GM21737 (cell line): ENCODE measurements at regions not wholly inside any gene's neighbourhood (a gene's known extent, or its start where the extent isn't known, plus 50 kb on each side); places are given as distances from the start of the nearest gene placed in this dataset.
"Not testable (repeated sequence)": the region's sequence is repeated elsewhere in the genome, so short reads cannot be mapped to it uniquely, and the experiment has no call there.

Source experiments
- ATAC-seq: cut with Tn5 transposase; IDR thresholded peaks from one replicate; pipeline ENCODE4 v1.9.1; 2021; ENCODE audit warnings: mild to moderate bottlenecking, moderate library complexity; ENCODE audit not compliant: unreplicated experiment

DNA sequence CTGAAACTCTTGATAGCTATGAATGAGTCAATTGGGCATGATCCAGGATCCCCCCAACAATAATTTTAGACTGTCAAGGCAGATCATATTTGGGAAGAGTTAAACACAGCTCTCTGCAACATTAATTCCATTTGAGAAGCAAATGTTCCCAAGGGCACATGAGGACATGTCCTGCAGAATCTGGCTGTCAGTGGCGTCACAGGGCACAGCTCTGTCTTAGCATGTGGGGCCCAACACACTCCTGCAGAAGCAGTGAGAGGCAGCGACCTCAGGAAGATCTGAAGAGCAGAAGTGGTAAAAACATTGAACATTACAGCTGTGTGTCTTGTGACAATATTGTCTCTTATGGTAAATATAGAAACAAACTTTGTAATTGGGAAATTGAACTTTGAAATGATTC, 197.1 kb upstream of the PBX1 start:
- ATAC-seq = no peak

DNA sequence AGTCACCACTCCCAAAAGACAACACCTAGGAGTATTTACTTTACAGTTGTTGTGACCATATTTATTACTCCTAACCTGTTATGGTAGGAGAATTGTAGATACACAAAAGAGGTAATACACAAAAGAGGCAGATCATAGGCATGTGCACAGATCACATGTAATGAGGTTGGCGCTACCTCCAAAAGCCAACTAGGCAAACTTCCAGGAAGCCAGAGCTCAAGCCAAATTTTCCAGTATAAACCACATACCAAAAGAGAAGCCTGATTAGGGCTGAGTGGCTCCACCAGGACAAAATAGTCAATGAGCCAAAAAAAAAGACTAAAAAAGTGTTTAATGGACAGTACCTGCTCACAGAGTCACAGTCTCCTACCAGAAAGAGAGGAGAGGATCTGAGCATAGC, 195.0 kb upstream of the PBX1 start:
- no peak for ATAC-seq

DNA sequence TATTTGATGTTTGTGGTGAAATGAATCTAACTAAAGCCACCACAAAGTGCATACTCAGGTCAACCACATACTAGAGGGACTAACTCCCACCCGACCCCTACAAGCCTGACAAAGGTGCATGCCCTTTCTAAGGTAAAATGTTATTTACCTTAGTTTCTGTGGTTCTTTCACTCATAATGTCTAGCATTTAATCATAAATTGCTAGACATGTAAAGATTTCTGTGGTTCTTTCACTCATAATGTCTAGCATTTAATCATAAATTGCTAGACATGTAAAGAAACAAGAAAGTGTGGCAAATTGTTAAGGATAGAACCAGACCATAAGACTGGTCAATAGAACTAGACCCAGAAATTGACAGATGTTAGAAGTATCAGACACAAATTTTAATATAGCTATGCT, 193.0 kb upstream of the PBX1 start:
- no peak for ATAC-seq

DNA sequence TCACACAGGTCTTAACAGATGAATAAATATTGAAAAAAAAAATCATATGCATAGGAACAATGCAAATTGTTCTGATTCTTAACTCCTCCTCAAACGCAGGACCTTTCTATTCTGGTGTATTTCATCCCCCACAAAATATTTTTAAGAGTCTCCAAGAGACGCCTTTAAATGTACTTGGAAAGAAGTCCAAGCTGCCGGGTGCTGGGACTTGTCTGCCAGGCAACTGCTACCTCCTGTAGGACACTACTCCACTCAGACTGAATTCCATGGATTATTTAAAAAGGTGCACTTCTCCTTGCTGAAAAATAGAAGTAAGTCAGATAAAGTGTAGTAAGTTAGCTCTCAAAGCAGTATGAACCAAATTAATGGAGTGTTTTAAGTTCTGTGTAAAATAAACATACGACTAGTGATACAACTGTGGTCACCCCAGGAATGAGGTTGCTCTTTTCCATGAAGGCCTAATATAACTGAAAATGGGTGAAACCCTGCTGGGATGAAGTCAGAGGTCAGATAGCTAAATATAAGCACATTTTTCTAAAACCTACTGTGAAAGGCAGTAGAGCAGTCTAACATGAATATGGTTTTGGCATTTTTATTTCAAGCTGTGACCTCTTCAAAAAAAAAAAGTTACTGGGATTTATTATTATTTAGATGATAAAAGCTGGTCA, 189.2 kb upstream of the PBX1 start:
- ATAC-seq = no peak

DNA sequence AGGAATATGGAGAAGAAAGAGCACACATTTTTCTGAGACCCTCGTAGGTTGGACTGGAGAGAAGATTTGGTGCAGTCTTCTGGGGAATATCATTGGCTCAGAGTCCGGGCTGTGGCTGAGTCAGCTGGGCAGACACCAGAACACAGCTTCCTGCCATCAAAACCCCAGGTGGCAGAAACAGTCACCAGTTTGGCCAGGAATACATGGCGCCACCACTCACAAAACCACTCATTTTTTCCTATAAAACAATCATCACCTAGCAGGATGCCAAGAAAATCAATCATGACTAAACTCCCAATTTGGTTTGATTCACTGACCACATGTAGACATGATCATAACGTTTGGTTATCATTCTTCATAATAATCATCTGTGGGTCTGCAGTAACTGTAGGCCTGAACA, 178.1 kb upstream of the PBX1 start:
- no peak for ATAC-seq

DNA sequence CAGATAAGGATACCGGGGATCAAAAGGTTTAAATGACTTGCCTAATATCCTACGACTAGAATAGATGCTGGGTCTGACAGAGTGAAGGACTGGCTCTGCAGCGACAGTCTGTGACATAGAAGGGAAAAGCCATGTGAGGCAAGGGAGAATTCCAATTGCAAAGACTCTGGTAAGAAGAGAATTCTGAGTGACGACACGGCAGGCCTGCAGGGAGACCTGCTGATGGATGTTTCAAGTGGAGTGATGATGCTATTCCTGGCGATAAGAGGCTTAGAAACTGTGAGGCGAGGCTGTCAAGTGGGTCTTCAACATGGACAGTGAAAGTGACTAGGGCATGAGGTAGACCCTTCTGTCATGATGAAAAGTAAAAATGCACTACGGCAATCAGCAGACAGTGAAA, 176.6 kb upstream of the PBX1 start:
- no peak for ATAC-seq

DNA sequence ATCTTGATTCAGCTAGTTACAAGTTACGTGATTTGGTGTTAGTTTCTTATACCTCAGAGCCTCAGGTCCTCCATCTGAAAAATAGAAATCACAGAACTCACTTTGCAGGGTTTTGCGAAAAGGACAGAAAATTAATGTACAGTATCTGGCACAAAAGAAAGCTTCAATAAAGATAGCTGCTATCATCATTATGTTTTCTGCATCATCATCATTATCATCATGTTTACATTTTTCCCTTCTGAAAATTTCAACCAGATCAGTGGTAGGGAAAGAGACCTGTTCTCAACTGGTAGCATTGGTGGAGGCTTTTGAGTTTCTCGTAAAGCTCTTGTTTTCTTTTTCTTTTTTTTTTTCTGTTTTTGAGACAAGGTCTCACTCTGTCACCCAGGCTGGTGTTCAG, 174.7 kb upstream of the PBX1 start:
- no peak for ATAC-seq

DNA sequence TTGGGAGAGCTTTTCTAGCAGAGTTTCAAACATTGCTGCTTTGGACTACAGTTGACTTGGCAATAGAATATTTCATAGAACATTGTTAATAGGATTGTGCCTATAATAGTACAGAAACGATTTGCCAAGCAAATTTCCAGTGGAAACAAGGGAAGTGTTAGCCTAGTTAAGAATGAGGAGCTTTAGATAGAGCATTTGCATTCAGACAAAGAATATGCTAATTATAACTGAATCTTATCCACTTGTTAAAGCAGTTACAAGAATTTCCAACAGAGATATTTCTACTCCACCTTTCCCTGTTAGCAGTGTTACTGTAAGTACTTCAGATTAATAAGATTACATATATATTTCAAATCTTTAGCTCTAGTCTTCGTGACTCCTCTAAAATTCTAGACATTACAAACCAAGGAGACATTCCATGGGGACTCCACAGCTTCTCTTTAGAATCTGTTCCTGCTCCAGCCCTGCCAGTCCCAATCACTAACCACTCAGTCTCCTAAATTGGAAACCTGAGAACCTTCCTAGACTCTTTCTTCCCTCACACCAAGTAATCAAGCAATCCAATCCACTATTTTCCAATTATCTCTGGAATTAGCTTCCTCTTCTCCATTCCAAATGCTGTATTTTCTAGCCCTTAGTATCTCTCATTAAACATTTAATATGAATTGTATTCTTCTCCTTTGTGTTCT, 141.8 kb upstream of the PBX1 start:
- ATAC-seq = no peak

DNA sequence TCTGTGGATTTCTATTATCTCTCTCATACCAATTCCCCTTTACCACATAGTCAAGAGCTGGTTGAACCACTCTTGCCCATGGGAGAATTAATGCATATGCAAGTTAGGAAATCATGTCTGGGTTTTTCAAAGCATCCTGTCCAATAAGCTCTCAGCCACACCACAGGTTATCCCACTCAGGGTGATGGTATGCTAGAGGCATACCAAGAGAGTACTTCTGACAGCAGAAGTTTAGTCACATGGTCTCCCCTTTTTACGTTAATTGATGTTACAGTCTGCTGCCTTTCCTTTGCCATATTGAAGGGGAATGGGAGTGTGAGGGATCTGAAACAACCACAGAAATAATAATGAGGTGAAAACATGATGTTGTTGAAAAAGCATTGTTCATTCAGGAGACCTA, 135.8 kb upstream of the PBX1 start:
- ATAC-seq = no peak

DNA sequence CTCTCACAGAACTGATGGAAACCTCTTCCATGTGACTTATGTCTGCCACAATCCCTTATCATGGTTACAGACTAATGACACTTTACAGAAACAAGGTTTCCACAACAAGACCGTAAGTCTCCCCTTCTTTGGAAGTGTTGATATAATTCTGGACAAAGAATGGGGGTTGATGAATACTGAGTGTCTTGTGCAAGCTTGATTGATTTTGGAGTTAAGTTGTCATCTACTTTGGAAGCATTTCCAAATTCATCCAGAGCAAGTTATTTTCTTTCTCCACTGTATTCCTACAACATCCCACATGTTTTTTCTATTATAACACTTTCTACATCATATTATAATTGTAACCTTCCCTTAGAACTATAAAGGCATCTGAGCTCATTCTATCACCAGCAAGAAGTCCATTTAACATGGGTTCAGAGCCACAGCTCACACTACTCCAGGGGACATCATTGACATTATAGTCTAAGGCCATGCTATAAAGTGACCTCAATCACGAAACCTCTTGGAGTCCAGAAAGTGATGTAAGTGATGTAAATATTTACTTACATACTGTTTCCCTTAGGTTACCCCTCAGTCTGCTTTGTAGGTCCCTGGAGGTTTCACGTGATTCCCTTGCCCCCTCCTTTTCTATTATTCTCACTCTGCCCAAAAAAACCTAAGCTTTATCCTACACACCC, 125.7 kb upstream of the PBX1 start:
- ATAC-seq = no peak

DNA sequence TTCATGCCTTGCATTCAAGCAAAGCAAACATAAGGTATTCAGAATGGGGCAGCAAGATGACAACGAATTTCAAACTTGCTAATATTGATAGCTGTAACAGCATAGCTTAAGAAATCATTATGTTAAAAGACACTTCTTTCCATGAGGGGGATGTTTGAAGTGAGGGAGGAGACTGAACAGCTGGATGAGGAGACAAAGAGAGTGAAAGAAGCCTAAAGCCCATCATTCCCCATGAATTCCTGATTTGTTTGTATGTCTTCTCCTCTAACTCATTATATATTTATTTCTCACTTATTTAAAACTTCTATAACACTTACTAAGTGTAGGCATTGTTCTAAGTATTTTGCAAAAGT, 125.2 kb upstream of the PBX1 start:
- no peak for ATAC-seq

DNA sequence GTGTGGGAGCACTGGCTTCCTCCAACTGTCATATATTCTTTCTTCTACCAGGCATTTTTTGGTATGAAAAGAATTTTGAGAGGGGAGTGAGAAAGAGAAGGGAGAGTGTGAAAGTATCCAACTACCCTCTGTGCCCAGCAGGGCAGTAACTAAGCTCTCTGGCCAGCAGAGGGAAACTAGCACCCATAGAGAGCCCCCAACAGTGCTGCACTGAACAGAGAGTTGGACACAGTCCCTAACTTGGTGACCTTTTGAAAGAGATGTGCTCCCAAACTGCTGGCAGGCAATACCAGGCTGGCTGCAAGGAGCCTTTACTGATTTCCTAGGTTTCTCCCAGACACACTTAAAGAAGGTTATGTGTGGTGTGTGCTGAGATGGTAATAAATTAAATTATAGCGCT, 118.8 kb upstream of the PBX1 start:
- ATAC-seq = no peak

DNA sequence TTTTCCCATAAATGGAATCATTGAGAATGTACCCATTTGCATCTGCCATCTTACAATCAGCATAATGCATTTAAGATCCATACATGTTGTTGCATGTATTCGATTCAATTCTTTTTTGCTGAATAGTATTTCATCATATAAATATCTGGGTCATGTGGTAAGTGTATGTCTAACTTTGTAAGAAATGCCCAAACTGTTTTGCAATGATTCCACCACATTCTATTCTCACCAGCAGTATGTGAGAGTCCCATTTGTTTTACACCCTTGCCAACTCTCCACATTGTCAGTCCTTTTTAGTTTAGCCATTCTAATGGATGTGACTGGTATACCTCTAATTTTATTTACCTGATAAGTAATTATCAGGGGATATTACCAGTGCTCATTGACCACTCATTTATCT, 115.8 kb upstream of the PBX1 start:
- no peak for ATAC-seq

DNA sequence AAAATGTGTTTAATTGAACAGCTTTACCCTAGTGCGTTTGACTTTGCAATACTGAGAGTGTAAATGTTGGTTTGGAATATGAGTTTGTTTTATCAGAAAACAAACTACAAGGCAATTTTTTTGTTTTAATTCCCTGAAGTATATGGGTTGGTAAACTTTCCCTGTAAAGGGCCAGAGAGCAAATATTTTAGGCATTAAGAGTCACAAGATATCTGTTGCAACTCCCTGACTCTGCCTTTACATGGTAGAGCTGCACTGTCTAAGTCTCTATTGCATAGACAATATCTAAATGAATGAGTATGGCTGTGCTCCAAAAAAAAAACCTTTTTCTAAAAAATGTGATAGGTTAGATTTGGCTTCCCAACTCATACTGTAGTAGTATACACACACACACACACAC, 115.1 kb upstream of the PBX1 start:
- ATAC-seq = no peak

DNA sequence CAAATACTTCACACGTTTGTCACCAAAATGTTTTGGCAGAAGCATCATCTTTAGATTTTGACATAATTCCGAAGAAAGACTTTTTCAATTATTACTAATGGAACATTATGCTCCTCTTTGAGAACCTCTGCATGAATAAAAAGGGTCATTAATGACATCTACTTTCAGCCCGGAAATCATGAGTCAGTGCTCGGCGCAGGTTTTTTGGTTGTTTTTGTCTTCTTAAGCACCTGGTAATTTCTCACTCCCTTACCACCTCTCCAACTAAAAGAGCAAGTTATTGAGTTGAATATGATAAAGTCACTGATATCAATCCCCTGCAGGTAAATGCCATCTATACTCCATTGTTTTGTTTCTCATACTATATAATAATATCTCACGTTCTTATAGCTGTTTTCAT, 113.0 kb upstream of the PBX1 start:
- ATAC-seq = no peak

DNA sequence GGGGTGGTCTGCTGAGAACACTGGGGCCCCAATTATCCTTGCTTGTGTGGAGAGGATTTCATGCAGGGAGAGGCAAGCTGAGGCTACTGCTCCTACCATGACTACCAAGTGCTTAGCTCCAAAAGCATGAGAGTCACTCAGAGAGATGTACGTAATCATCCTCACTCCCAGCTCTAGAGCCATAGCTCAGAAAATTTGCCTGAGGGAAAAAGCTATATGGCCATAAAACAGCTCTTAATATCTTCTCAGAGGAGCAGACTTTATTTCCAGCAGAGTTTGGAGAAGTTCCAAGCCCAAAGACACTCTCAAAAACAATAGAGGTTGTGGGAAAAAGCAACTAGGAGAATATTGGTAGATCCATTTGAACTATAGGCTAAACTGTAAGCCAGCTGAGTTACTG, 106.4 kb upstream of the PBX1 start:
- ATAC-seq = no peak

DNA sequence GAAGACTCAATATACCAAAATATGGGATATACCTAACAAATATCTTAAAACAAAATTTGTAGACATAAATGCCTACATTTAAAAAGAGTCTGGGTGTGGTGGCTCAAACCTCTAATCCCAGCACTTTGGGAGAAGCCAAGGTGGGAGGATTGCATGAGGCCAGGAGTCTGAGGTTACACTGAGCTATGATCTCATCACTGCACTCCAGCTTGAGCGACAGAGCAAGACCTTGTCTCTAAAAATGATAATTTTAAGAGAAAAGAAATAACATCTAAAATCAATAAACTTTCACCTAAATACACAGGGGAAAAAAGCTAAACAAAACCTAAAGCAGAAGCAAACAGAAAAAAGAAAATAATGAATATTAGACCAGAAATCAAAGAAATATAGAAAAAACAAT, 102.7 kb upstream of the PBX1 start:
- ATAC-seq = no peak

DNA sequence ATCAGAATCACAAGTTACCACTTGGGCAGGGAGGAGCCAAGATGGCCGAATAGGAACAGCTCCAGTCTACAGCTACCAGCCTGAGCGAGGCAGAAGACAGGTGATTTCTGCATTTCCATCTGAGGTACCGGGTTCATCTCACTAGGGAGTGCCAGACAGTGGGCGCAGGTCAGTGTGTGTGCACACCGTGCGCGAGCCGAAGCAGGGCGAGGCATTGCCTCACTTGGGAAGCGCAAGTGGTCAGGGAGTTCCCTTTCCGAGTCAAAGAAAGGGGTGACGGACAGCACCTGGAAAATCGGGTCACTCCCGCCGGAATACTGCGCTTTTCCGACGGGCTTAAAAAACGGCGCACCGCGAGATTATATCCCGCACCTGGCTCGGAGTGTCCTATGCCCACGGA, 99.8 kb upstream of the PBX1 start:
- not testable (repeated sequence) for ATAC-seq

DNA sequence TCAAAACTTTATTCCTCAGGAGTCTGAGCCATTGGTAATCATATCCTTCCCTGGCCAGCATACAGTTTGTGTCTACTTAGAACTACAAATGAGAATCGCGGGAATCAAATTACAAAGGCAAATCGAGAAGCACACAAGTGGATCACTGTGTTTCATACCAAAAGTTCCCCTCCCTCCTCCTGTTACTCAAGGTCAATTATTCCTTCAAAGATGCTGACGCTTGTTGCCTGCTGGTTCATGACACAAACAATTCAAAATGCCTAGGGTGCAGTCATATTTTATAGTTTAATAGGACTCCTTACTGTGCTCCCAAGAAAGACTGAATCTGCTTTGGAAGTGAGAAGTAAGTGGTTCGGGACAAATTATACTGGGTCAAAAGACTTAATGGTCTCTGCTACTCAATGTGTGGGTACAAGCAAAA, 93.0 kb upstream of the PBX1 start:
- no peak for ATAC-seq

DNA sequence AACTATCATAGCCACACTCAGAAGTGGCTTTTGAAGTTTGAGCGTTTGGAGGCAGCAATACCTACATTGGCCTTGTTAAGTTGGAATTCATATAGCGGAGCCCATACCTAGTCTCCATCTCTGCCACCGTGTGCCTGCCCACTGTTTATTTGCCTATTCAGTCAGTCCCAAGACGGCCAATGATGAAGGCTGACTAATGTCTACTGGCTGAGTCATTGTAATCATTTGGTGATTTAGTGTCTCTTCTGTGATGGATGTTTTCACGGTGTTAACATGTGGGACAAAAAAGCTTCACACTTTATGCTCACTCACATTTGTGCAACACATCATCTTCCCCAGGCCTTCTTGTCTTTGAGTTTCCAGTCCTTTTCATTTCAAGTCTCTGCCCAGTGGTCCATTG, 92.6 kb upstream of the PBX1 start:
- no peak for ATAC-seq

DNA sequence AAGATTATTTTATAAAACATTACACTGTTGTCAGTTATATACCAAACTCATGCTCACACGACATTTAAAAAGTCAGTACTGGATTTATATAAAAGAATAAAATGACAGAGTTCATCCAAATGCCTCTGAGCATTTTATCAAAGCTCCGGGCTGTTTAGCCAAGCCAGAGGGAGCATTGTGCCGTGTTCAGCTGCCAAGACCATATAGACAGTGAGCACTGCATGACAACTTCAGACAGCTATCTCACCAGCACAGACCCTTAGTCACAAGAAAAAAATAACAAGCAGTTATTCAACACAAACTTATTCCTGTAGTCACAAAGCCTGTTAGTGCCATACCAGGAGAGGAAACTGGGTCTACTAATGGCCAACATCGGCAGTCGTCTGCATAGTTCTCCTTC, 88.0 kb upstream of the PBX1 start:
- no peak for ATAC-seq

DNA sequence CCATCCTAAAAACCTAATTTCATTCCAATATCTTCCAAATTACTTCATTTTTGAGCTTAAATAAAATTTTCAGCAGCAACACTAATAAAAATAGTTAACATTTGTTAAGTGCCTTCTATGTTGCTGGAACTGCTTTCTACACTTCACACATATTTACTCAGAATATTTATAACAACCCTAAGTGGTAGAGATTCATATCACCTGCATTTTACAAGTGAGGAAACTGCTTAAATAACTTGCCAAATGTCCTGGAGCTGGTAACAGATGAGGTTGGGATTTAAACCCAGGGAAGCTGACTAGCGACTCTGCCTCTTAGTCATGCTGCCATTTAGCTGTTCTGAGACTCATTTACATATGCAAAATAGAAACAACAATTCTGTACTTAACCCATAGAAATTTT, 86.1 kb upstream of the PBX1 start:
- ATAC-seq = no peak

DNA sequence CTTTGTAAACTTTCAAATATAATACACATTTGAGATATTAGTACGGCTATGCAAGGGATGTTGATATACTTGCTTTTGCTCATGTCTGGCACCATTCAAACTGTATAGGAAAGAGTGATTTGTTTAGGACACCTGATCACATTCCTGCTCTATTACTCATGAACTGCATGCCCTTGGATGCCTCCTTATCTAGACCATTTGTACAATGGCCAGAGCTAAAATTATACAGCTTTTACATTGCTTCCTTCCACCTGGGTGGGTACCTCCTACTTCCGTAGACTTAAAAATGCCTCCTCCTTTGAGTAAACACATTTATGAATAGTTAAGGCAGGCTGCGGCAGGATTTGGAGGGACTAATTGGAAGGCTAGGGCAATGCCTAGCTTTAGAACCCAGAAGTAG, 85.4 kb upstream of the PBX1 start:
- ATAC-seq = no peak
